Left lobe of liver (tissue), 2 donors: ENCODE measurements at regions not wholly inside any gene's neighbourhood (a gene's known extent, or its start where the extent isn't known, plus 50 kb on each side); places are given as distances from the start of the nearest gene placed in this dataset.

ENCODE experiments used
- ATAC-seq: fragments of 200-7000 bp; cut with Tn5 transposase; one replicate; pipeline ENCODE4 v1.9.1; 2020; ENCODE audit warnings: mild to moderate bottlenecking, moderate library complexity
- DNase-seq: peaks from one replicate; pipeline ENCODE4 v3.0.0-alpha.2; 2020; ENCODE audit warnings: low spot score
- donor health status: DM: no; HTN: no; CAD: no; lungs with moderate emphysema.
- donor health status: DM: no; HTN: yes; CAD: no.

GRCh38 chr6:21648475-21649050 lies 55.0 kb downstream of the SOX4 start:
- DNase-seq, result no peak
- ATAC-seq, result no peak

GRCh38 chr6:21653323-21653722 lies 59.8 kb downstream of the SOX4 start:
- ATAC-seq, result no peak

DNA sequence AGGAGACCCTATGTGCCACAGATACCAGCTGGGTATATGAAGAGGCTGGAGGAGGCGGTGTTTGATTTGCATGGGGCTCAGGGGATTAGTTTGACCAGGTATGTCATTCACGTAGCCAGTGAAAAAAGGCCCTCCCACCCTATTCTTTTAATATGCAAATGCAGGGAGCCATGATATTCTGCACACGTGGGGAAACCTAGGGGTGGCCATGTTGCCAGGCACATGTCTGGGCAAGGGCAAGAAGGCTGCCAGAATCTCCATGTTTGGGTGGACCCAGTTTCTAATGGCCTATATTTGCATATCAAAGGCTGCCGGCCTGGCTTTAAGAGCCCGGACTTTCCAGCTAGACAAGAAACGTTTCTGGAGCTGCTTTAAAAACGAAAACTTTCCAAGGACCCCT lies 60.4 kb downstream of the SOX4 start:
- ATAC-seq (no peak), DNase-seq (no peak)

More at GRCh38 chr6:21653323-21653722, 59.8 kb downstream of the SOX4 start:
- DNase-seq, result no peak

DNA sequence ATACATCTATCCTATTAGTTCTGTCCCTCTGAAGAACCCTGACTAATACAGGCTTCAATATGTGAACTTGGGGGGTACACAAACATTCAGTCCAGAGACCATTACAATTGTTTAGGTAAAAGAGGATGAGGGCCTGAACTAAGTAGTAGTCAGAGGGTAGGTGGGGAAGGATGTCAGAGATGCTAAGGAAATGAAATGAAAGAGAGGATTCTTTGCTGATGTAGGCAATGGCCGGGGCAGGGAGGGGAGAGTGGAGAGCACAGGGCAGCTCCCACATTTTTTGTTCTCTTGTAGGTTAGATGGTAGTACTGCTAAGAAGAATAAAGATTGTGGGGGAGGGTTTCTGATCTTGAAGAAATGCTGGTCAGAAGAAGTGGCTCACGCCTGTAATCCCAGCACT lies 60.8 kb downstream of the SOX4 start:
- ATAC-seq (no peak), DNase-seq (no peak)

GRCh38 chr6:21663966-21664313 lies 70.4 kb downstream of the SOX4 start:
- no peak for ATAC-seq
- DNase-seq, result no peak

- ATAC-seq (no peak), DNase-seq (no peak)
Measured at GRCh38 chr6:21664314-21665109, 71.0 kb downstream of the SOX4 start.

DNA sequence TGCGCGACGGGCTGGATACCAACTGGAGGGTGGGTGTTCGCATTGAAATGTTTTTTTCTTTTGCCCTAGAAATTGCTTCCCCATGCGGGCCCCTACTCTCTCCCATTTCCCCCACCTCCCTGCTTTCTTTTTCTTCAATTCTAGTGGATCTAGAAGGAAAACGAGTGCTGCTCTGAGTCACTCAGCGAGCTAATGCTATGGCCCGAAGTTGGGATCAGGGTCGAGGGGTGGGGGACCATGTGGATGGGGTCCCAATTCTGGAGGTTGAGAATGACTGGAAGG lies 71.5 kb downstream of the SOX4 start:
- no peak for DNase-seq
- no peak for ATAC-seq

DNA sequence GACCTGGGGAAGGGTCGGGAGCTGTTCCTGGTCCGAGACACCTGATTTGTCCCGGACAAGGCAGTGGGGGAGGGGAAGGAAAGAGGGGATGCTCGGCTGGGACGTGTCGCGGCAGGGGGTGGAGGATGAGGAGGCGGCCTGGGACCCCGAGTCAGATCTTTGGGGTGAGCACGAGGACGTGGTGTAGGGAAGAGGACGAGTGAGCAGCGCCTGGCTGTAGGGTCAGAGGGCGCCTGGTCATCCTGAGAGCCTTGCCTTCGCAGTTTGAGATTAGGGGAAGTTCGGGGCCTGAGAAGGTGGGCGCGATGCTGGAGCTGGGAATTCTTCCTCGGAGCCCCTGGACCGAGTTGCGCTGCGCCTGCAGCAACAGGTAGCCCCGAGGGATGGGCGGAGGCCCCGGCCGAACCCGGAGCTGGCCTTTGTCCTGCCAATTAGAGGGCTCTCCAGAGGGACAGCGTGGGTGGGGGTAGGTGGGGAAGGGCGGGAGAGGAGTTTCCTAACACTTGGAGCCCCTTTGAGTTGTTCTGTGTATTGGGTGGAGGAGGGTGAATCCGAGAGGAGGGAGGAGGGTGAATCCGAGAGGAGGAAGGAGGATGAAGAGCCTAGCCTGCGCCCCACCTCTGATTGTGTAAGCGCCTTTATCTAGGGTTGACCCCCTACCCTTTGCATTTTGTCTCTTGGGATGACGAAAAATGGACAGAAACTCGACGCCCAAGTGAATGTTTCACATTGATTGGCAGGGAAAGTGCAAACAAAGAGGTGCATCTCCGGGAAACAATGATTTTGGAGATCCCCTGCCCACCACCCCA lies 72.0 kb downstream of the SOX4 start:
- ATAC-seq, result no peak
- no peak for DNase-seq

- DNase-seq, result no peak
Measured at GRCh38 chr6:21666201-21666691, 72.7 kb downstream of the SOX4 start.

GRCh38 chr6:21666853-21667681 lies 73.5 kb downstream of the SOX4 start:
- no peak for DNase-seq
- ATAC-seq, result no peak

More at GRCh38 chr6:21666201-21666691, 72.7 kb downstream of the SOX4 start:
- no peak for ATAC-seq

DNA sequence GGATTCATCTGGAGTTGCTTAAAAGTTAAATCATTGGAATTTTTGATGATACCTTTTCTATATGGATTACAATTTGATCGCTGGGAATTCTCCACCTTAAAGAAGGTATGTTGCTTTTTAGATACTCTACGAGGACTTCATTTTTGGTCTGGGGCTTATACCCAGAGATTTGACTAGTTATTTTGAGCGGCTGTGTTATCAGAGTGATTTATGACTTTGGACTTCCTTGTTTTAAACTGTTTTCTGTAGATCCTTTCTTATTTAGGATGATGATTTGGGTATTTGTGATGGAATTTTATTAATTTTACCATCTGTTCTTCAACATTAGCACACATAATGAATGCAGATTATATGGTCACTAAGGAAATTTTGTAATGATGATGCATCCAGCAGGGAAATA lies 75.2 kb downstream of the SOX4 start:
- DNase-seq (no peak), ATAC-seq (no peak)

- no peak for ATAC-seq
- no peak for DNase-seq
Measured at GRCh38 chr6:21676769-21677168, 83.2 kb downstream of the SOX4 start.

GRCh38 chr6:21678990-21679389 lies 85.4 kb downstream of the SOX4 start:
- no peak for ATAC-seq
- no peak for DNase-seq

GRCh38 chr6:21679761-21680265 lies 86.3 kb downstream of the SOX4 start:
- DNase-seq, result no peak
- no peak for ATAC-seq

DNA sequence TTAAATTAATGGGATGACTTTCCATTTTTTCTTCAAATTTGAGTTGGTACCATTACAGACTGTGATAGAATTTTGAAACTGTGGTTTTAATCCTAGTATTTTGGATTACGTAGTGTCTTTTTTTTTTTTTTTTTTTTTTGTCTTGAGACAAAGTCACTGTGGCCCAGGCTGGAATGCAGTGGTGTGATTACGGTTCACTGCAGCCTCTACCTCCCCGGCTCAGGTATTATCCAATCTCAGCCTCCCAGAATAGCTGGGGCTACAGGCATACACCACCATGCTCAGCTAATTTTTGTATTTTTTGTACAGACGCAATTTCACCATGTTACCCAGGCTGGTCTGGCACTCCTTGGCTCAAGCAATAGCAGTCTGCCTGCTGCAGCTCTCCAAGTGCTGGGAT lies 87.1 kb downstream of the SOX4 start:
- no peak for ATAC-seq

DNA sequence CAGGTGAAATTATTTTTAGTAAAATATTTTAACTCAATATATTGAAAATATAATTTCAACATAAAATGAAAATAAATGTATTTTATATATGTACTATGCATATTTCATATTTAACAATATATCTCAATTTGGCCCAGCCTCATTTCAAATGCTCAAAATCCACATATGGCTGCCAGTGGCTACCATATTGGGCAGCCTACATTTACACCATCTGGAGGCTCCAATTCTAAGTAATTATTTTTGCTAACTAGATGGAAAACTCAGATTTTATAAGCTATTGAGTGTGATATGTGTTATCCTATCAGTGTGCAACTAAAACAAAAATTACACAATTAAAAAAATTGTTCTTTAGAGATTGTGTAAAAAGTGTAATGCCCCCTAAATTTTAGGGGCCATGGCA lies 96.9 kb downstream of the SOX4 start:
- no peak for DNase-seq
- no peak for ATAC-seq

More for the DNA sequence above, 87.1 kb downstream of the SOX4 start:
- no peak for DNase-seq

DNA sequence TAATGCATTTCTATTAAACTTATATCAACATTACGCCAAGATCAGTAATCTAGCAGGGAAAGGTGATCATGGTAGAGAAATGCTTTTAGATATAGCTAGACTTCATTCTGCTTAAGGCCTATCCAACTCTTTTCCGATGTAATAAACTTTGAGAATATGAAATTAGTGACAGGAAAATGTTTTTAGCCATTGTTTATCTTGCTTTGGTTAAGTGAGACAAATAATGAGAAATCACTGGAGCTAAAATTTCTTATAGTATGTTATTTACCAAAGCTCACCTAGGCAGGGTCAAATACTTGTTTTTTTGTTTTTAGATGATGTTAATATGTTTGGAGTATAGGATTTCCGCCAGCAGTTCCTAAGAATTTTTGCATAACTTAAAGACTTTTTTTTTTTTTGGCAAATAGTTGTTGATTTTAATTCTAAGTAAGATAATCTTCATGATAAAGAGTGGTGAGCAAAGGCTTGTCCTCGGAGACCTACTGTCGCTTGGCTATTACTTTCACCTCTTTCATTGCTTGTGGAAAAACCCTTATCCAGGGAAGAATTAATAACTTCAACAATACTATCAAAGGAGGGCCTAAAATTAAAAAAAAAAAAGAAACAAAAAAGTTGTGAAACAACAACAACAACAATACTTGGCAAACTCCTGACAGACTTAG lies 98.3 kb downstream of the SOX4 start:
- no peak for DNase-seq
- ATAC-seq, result no peak

GRCh38 chr6:21692721-21693120 lies 99.2 kb downstream of the SOX4 start:
- ATAC-seq (no peak), DNase-seq (no peak)

DNA sequence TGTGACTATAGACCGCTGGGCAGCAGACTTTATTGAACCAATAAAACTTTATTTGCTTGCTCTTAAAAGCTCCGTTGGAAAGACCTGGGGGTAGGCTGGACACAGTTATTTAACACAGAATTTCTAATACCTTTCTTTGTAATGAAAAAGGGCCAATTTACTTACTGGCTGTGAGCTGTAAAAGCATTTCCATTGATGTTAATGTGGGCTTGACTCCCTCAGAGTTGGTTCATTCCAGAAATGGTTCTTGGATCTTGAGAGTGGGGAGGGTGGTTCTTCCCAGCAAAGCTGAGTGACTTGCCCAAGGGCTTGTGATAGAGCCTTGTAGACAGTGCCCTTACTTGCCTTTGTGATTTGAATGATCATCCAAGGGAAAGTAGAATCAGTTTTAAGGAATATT lies 100.6 kb downstream of the SOX4 start:
- DNase-seq (no peak), ATAC-seq (no peak)

GRCh38 chr6:21707524-21708319 lies 114.2 kb downstream of the SOX4 start:
- ATAC-seq (no peak), DNase-seq (no peak)
